ENCODE measurements at regions not wholly inside any gene's neighbourhood (a gene's known extent, or its start where the extent isn't known, plus 50 kb on each side); places are given as distances from the start of the nearest gene placed in this dataset.
"Not testable (repeated sequence)": the region's sequence is repeated elsewhere in the genome, so short reads cannot be mapped to it uniquely, and the experiment has no call there.

GRCh38 chr9:2356041-2356790 lies 265.4 kb upstream of the VLDLR start:
- DNase-seq: no peak

- DNase-seq: no peak
Observed at GRCh38 chr9:2359891-2360471, 261.6 kb upstream of the VLDLR start.

- no peak for DNase-seq
Observed at GRCh38 chr9:2362150-2362549, 259.4 kb upstream of the VLDLR start.

- DNase-seq: no peak
Observed at GRCh38 chr9:2363138-2363745, 258.3 kb upstream of the VLDLR start.

GRCh38 chr9:2363781-2364180 lies 257.8 kb upstream of the VLDLR start:
- no peak for DNase-seq

GRCh38 chr9:2367970-2368369 lies 253.6 kb upstream of the VLDLR start:
- DNase-seq: no peak

GRCh38 chr9:2373648-2374047 lies 247.9 kb upstream of the VLDLR start:
- DNase-seq: no peak

- no peak for DNase-seq
Observed at GRCh38 chr9:2375114-2375513, 246.5 kb upstream of the VLDLR start.

- no peak for DNase-seq
Observed at GRCh38 chr9:2377117-2377516, 244.5 kb upstream of the VLDLR start.

GRCh38 chr9:2377834-2378233 lies 243.8 kb upstream of the VLDLR start:
- no peak for DNase-seq

GRCh38 chr9:2378266-2378665 lies 243.3 kb upstream of the VLDLR start:
- no peak for DNase-seq

GRCh38 chr9:2378816-2379215 lies 242.8 kb upstream of the VLDLR start:
- DNase-seq: no peak

GRCh38 chr9:2384741-2385140 lies 236.8 kb upstream of the VLDLR start:
- no peak for DNase-seq

- no peak for DNase-seq
Observed at GRCh38 chr9:2385746-2386145, 235.8 kb upstream of the VLDLR start.

- no peak for DNase-seq
Observed at GRCh38 chr9:2386566-2386965, 235.0 kb upstream of the VLDLR start.

- DNase-seq: no peak
Observed at GRCh38 chr9:2387166-2387565, 234.4 kb upstream of the VLDLR start.

- no peak for DNase-seq
Observed at GRCh38 chr9:2389404-2389803, 232.2 kb upstream of the VLDLR start.

- no peak for DNase-seq
Observed at GRCh38 chr9:2390028-2390427, 231.6 kb upstream of the VLDLR start.

GRCh38 chr9:2391509-2392132 lies 230.0 kb upstream of the VLDLR start:
- DNase-seq: not testable (repeated sequence)

- DNase-seq: not testable (repeated sequence)
Observed at GRCh38 chr9:2394087-2394741, 227.4 kb upstream of the VLDLR start.

GRCh38 chr9:2395814-2396612 lies 225.6 kb upstream of the VLDLR start:
- DNase-seq: no peak

GRCh38 chr9:2396622-2397285 lies 224.8 kb upstream of the VLDLR start:
- DNase-seq: no peak
